Breast epithelium (tissue), 4 donors: ENCODE measurements at regions not wholly inside any gene's neighbourhood (a gene's known extent, or its start where the extent isn't known, plus 50 kb on each side); places are given as distances from the start of the nearest gene placed in this dataset.

Source experiments
- DNase-seq, 2 donors: peaks; one replicate each; pipeline ENCODE4 v3.0.0-alpha.2; 2019; ENCODE audit warnings: low spot score in 2 of 2
- H3K27ac ChIP-seq, 2 donors: fragments of 200-600 bp; sonication (generic) in 1 of 2; one replicate each; pipeline ENCODE4 v1.5.1; 2016 to 2019; ENCODE audit warnings: mild to moderate bottlenecking in 1 of 2
- H3K27me3 ChIP-seq, 2 donors: fragments of 200-600 bp; sonication (generic) in 1 of 2; one replicate each; pipeline versions ENCODE4 v1.5.1 to v1.6.0; 2017 to 2019; ENCODE audit warnings: control low read depth in 1 of 2, mild to moderate bottlenecking in 1 of 2
- H3K36me3 ChIP-seq: fragments of 200-600 bp; one replicate; pipeline ENCODE4 v1.5.1; 2019
- H3K4me1 ChIP-seq, 2 donors: fragments of 200-600 bp; sonication (generic); one replicate each; pipeline ENCODE4 v1.5.1; 2016 to 2019; ENCODE audit warnings: control low read depth in 1 of 2
- H3K4me3 ChIP-seq, 3 donors: fragments of 200-600 bp; sonication (generic); 1 replicate in 2 of 3; 2 replicates in 1 of 3; pipeline ENCODE4 v1.5.1; 2016 to 2019; ENCODE audit warnings: mild to moderate bottlenecking in 3 of 3, moderate library complexity in 2 of 3
- H3K9me3 ChIP-seq, 2 donors: fragments of 200-600 bp; sonication (generic) in 1 of 2; one replicate each; pipeline ENCODE4 v1.5.1; 2016 to 2019; ENCODE audit warnings: control low read depth in 1 of 2
- POLR2A ChIP-seq: fragments of 450-650 bp; IDR thresholded peaks from one replicate; pipeline ENCODE4 v1.6.1; 2016; ENCODE audit warnings: antibody characterized with exemption, mild to moderate bottlenecking, moderate library complexity
- POLR2AphosphoS5 ChIP-seq, 3 donors: sonication (generic); formaldehyde crosslinking; IDR thresholded peaks; one replicate each; pipeline ENCODE4 v1.6.1; 2017; ENCODE audit warnings: antibody characterized with exemption in 3 of 3
- intact Hi-C: fragments of 100-400 bp; cut with DNase I; formaldehyde crosslinking; loops from one replicate; pipeline ENCODE4 v1.15.1; 2023; ENCODE audit warnings: low total_unique reads
- TF ChIP-seq, protein P1 (sequence below), 3 donors: fragments of 450-650 bp; IDR thresholded peaks; one replicate each; pipeline ENCODE4 v1.5.1; 2016 to 2017; ENCODE audit warnings: antibody characterized with exemption in 3 of 3, mild to moderate bottlenecking in 3 of 3, moderate library complexity in 3 of 3

DNA sequence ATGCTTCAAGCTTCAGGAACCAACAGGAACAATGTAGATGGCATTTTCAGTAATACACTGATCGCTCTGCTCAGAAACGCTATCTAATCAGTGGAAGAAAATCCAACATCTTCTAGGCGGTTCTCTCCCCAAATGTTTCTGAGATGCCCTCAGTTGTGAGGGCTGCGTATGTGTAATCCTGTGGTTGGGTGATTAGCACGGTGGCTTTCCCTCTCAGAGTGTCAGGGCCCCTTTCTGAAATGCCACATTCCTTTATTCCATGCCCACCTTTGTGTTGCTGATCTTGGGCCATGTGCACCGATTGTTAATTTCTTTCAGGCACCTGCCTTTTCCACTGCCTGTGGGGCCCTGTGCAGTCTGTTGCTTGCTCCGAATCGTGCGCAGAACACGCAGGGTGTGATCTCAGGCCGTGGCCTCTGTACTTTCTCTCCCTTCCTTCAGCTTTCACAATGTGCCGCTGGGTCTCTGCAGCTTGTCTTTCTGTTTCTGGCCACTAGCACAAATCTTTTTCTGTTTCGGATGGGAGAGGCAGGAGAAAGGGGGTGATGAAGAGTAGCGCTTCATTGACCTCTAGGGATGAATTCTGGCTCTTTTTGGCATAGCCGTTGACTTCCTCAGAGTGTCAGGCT is 324.0 kb downstream of the PARP8 start:
- TF ChIP-seq POLR2AphosphoS5 (IDR thresholded peaks at IDR 0.05) (no peak), POLR2A (no peak)
- TF ChIP-seq, protein P1, sequence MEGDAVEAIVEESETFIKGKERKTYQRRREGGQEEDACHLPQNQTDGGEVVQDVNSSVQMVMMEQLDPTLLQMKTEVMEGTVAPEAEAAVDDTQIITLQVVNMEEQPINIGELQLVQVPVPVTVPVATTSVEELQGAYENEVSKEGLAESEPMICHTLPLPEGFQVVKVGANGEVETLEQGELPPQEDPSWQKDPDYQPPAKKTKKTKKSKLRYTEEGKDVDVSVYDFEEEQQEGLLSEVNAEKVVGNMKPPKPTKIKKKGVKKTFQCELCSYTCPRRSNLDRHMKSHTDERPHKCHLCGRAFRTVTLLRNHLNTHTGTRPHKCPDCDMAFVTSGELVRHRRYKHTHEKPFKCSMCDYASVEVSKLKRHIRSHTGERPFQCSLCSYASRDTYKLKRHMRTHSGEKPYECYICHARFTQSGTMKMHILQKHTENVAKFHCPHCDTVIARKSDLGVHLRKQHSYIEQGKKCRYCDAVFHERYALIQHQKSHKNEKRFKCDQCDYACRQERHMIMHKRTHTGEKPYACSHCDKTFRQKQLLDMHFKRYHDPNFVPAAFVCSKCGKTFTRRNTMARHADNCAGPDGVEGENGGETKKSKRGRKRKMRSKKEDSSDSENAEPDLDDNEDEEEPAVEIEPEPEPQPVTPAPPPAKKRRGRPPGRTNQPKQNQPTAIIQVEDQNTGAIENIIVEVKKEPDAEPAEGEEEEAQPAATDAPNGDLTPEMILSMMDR (IDR thresholded peaks at IDR 0.05) = no peak
- intact Hi-C loops = no loop called here

DNA sequence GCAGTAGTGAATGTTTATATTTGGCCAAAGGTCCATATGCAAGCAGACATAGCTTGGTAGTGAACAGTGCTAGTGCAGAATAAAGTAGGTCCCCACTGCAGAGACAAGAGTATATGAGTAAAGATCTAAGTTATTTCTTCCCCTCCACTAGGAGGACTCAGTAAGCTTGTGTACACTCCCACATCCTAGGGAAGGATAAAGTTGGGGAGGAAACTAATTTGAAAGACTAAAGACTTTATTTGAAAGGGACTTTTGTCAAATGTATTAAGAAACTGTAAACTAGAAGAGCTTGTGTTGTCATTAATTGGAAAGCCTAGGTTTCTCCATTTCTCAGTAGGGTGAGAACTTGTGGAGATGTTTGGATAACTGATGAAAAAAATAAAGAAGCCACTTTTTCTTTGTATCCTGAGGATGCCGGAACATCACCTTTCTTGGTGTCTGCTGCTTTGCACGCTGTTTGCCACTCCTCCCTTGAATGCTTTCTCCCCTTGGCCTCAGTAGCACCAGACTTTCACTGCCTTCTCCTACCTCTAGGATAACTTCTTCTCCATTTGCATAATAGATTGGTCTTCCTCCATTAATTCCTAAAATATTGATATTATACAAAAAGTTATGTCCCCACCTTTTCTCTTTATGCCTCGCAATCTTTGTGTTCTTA is 329.0 kb downstream of the PARP8 start:
- Histone ChIP-seq H3K36me3 (no peaks in the 10 kb centered on the region), H3K4me3 (no peak overlapping the region), H3K27ac (no peak overlapping the region), H3K27me3 (no peaks in the 10 kb centered on the region), H3K4me1 (no peaks in the 10 kb centered on the region), H3K9me3 (no peaks in the 10 kb centered on the region)
- DNase-seq = no peak
- intact Hi-C loops = no loop called here
- TF ChIP-seq, protein P1 (IDR thresholded peaks at IDR 0.05) = no peak
- TF ChIP-seq POLR2AphosphoS5 (IDR thresholded peaks at IDR 0.05) = no peak
- no peak for TF ChIP-seq POLR2A

More for the DNA sequence above, 324.0 kb downstream of the PARP8 start:
- no peaks in the 10 kb centered on the region for H3K36me3 ChIP-seq
- no peak overlapping the region for H3K27ac ChIP-seq
- H3K4me1 ChIP-seq = no peaks in the 10 kb centered on the region
- H3K27me3 ChIP-seq = no peaks in the 10 kb centered on the region
- no peaks in the 10 kb centered on the region for H3K9me3 ChIP-seq
- no peak overlapping the region for H3K4me3 ChIP-seq
- DNase-seq = no peak

DNA sequence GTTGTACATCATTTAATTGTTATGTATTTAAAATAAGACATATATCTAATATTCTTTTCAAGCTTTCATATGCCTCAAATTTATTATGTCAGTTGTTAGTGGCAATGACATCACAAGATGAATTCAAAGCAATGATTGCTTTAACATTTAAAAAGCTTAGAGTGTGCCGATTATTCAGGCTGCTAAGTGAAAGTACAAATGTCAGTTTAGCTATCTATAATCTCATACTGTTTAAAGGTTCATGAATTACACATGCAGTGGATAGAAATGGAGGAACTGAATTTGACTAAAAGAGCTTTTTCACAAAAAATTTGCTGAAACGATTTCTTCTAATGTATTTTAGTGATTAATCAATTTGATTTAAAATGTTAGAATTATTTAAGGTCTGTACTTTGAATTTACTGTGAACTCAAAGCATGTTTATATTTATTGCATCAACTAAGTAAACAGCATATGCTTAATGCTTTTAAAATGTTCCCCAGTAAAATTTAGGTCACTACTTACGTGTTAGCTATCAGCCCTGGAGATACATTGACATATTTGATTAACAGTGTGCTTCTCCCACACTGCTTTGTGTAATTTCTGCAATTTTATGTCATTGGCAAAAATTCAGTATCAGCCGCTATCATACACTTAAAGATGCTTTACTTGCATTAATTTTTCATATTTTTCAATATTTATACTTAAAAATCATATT is 334.9 kb downstream of the PARP8 start:
- Histone ChIP-seq H3K4me1 (no peaks in the 10 kb centered on the region), H3K9me3 (no peaks in the 10 kb centered on the region), H3K27ac (no peak overlapping the region), H3K36me3 (no peaks in the 10 kb centered on the region), H3K27me3 (no peaks in the 10 kb centered on the region), H3K4me3 (no peak overlapping the region)
- intact Hi-C loops = no loop called here
- DNase-seq = no peak
- TF ChIP-seq POLR2A = no peak
- no peak for TF ChIP-seq POLR2AphosphoS5 (IDR thresholded peaks at IDR 0.05)
- TF ChIP-seq, protein P1 (IDR thresholded peaks at IDR 0.05) = no peak

DNA sequence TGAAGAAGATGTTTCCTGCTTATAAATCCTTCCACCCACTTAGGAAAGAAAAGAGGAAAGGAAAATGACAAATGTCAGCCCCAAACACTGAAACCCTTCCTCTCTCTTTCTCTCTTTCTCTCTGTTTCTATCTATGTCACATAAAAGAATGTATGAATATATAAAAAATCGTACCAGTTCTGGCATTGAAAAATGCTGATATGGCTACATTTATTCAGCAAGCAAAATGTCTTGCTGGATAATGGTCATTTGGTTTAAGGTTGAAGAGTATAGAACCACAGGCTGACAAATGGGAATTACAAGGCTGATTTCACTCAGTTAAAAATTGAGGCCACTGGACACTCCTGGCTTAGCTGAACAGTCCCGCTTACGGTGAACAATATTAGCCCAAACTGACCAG is 335.9 kb downstream of the PARP8 start:
- H3K36me3 ChIP-seq = no peaks in the 10 kb centered on the region
- no peak for DNase-seq
- intact Hi-C loops = no loop called here
- no peak overlapping the region for H3K27ac ChIP-seq
- H3K9me3 ChIP-seq = no peaks in the 10 kb centered on the region
- no peaks in the 10 kb centered on the region for H3K27me3 ChIP-seq
- H3K4me3 ChIP-seq = no peak overlapping the region
- no peaks in the 10 kb centered on the region for H3K4me1 ChIP-seq
- TF ChIP-seq, protein P1 (IDR thresholded peaks at IDR 0.05) = no peak
- TF ChIP-seq POLR2A (no peak), POLR2AphosphoS5 (IDR thresholded peaks at IDR 0.05) (no peak)

DNA sequence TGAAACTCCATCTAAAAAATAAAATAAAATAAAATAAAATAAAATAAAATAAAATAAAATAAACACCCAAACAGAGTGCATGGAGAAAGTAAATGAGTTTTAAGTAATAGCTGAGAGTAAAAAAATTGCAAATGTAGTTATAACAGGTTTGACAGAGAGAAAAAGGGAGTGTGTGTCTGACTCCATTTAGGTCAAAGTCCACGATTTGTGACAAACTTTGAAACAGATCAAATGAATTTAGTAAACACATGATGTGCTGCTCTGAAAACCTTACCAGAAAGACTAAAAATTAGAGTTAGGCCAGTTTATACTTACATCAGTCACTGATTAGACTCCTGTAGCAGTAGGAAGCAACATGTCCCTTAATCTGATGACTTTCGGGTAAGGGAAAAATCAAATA is 346.6 kb downstream of the PARP8 start:
- TF ChIP-seq, protein P1 (IDR thresholded peaks at IDR 0.05) = no peak
- TF ChIP-seq POLR2A (no peak), POLR2AphosphoS5 (IDR thresholded peaks at IDR 0.05) (no peak)
- DNase-seq = no peak
- H3K27me3 ChIP-seq = no peaks in the 10 kb centered on the region
- no peaks in the 10 kb centered on the region for H3K36me3 ChIP-seq
- no peaks in the 10 kb centered on the region for H3K4me1 ChIP-seq
- intact Hi-C loops = loop anchor here (10.0 kb wide), 1 partner anchor 1322 kb away; no protein-coding TSS in a partner anchor
- H3K4me3 ChIP-seq = no peak overlapping the region
- no peak overlapping the region for H3K27ac ChIP-seq
- no peaks in the 10 kb centered on the region for H3K9me3 ChIP-seq
